Vagina (tissue), 2 donors: ENCODE measurements at regions not wholly inside any gene's neighbourhood (a gene's known extent, or its start where the extent isn't known, plus 50 kb on each side); places are given as distances from the start of the nearest gene placed in this dataset.

Experiments
- DNase-seq, 2 donors: peaks; one replicate each; pipeline ENCODE4 v3.0.0-alpha.2; 2017; ENCODE audit errors: extremely low spot score in 2 of 2
- H3K27ac ChIP-seq: fragments of 200-600 bp; sonication (generic); one replicate; pipeline ENCODE4 v1.5.1; 2019
- H3K27me3 ChIP-seq: fragments of 200-600 bp; sonication (generic); one replicate; pipeline ENCODE4 v1.5.1; 2019
- H3K36me3 ChIP-seq, 2 donors: fragments of 200-600 bp; sonication (generic); one replicate each; pipeline ENCODE4 v1.5.1; 2017 to 2019
- H3K4me1 ChIP-seq: fragments of 200-600 bp; sonication (generic); one replicate; pipeline ENCODE4 v1.5.1; 2019
- H3K4me3 ChIP-seq, 2 donors: fragments of 200-600 bp; sonication (generic); 1 replicate in 1 of 2; 2 replicates in 1 of 2; pipeline ENCODE4 v1.5.1; 2016 to 2019
- H3K9me3 ChIP-seq: fragments of 200-600 bp; sonication (generic); one replicate; pipeline ENCODE4 v1.5.1; 2019
- POLR2A ChIP-seq, 2 donors: fragments of 450-650 bp; IDR thresholded peaks; one replicate each; pipeline ENCODE4 v1.6.1; 2017; ENCODE audit warnings: antibody characterized with exemption in 2 of 2, mild to moderate bottlenecking in 2 of 2, moderate library complexity in 2 of 2
- POLR2AphosphoS5 ChIP-seq, 2 donors: sonication (generic); formaldehyde crosslinking; IDR thresholded peaks; one replicate each; pipeline ENCODE4 v1.9.0; 2017; ENCODE audit warnings: antibody characterized with exemption in 2 of 2, mild to moderate bottlenecking in 2 of 2, low read depth in 1 of 2; ENCODE audit not compliant: insufficient read depth in 1 of 2
- intact Hi-C: fragments of 100-400 bp; cut with DNase I; formaldehyde crosslinking; loops from one replicate; pipeline ENCODE4 v1.15.1; 2023
- TF ChIP-seq, protein P1 (sequence below), 3 experiments: fragments of 450-650 bp in 2 of 3; fragments of 200-600 bp in 1 of 3; sonication (generic) in 1 of 3; IDR thresholded peaks; one replicate each; pipeline ENCODE4 v1.5.1; 2017 to 2019; ENCODE audit warnings: antibody characterized with exemption in 3 of 3, mild to moderate bottlenecking in 2 of 3, moderate library complexity in 2 of 3

DNA sequence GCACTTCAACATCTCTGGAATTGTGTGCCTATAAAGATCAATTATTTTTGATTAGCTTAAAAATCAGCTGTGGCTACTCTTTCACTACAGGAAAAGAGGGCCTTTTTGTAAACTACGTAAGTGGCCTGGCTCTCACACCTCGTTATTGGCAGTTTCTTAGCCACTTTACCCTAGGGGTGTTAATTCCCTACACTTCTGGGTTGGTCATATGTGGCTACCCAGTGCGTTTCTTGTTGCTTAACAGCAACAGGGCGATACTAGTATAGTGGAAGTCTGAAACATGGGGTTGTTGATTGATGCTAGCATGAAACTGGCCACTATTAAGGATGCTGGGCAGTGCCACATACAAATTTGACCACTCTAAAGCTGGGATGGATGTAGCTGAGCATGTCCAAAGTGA lies 174.7 kb upstream of the CDH12 start:
- no peak overlapping the region for H3K4me3 ChIP-seq
- no peak overlapping the region for H3K27ac ChIP-seq
- H3K27me3 ChIP-seq: no peaks in the 10 kb centered on the region
- DNase-seq: no peak
- no peaks in the 10 kb centered on the region for H3K4me1 ChIP-seq
- TF ChIP-seq POLR2A (IDR thresholded peaks at IDR 0.05) (no peak), POLR2AphosphoS5 (IDR thresholded peaks at IDR 0.05; ENCODE audit: insufficient read depth in 1 of 2, low read depth in 1 of 2) (no peak)
- TF ChIP-seq, protein P1, sequence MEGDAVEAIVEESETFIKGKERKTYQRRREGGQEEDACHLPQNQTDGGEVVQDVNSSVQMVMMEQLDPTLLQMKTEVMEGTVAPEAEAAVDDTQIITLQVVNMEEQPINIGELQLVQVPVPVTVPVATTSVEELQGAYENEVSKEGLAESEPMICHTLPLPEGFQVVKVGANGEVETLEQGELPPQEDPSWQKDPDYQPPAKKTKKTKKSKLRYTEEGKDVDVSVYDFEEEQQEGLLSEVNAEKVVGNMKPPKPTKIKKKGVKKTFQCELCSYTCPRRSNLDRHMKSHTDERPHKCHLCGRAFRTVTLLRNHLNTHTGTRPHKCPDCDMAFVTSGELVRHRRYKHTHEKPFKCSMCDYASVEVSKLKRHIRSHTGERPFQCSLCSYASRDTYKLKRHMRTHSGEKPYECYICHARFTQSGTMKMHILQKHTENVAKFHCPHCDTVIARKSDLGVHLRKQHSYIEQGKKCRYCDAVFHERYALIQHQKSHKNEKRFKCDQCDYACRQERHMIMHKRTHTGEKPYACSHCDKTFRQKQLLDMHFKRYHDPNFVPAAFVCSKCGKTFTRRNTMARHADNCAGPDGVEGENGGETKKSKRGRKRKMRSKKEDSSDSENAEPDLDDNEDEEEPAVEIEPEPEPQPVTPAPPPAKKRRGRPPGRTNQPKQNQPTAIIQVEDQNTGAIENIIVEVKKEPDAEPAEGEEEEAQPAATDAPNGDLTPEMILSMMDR (IDR thresholded peaks at IDR 0.05): no peak
- no peaks in the 10 kb centered on the region for H3K36me3 ChIP-seq
- intact Hi-C loops: no loop called here
- no peaks in the 10 kb centered on the region for H3K9me3 ChIP-seq

DNA sequence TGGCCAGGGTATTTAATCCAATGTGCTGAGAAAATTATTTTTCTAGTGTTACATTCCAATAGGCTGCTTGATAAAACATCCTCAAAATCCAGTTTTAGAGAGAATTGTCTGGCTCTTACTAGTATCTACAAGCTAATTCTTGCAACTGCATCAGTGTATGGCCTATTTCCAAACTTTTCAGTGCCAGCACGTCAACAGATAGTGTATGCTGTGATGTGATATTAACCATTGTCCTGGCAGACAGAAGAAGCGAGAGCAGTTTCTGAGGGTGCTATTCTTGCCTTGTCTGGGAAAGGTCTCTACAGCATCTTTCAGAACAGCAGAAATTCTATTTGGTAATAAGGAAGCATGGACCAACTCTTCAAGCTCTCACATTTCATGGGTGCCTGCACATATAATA lies 174.2 kb upstream of the CDH12 start:
- intact Hi-C loops: no loop called here
- TF ChIP-seq POLR2AphosphoS5 (IDR thresholded peaks at IDR 0.05; ENCODE audit: insufficient read depth in 1 of 2, low read depth in 1 of 2) (no peak), POLR2A (IDR thresholded peaks at IDR 0.05) (no peak)
- TF ChIP-seq, protein P1 (IDR thresholded peaks at IDR 0.05): no peak
- Histone ChIP-seq H3K36me3 (no peaks in the 10 kb centered on the region), H3K4me1 (no peaks in the 10 kb centered on the region), H3K27me3 (no peaks in the 10 kb centered on the region), H3K9me3 (no peaks in the 10 kb centered on the region), H3K27ac (no peak overlapping the region), H3K4me3 (no peak overlapping the region)
- DNase-seq: no peak

DNA sequence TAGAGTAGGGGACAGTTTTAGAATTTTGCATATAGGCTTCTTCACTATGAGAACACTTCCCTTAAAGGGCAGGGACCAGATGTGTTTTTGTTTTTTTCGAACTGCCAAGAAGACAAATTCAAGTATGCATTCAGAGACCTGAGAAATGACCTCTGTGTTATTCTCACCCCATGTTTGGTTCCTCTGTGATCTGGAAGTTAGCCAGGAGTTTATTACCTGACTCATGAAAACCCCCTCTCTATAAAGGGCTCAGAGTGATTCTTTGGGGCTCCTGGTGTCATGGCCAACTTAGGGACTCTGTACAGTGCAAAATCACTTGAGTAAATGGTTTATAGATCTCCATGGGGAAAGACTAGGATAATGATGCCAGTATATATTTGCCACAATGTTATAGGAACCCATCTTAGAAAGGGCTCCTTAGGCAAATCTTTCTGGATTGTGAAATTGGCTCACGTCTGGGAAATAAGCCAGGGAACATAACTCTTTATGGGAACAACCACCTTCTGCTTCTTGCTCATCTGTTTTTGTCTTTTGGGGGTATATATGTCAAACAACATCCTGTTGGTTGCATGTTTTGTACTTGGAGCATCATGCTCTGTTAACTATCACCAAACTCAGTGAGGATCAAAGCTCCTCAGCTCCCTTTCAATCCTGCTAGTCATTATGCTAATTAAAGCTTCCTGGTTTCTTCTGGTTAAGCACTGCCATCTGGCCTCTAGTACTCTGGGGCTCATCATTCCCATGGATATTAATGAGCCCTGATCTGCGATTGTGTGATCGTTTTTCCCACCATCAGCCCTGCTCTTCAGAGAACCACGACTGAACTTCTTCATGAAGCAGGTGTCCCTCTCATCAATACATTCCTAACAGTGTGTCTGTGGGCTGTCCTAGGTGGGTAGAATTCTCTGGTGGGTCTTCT lies 173.4 kb upstream of the CDH12 start:
- Histone ChIP-seq H3K4me1 (no peaks in the 10 kb centered on the region), H3K4me3 (no peak overlapping the region), H3K27ac (no peak overlapping the region), H3K36me3 (no peaks in the 10 kb centered on the region), H3K9me3 (no peaks in the 10 kb centered on the region), H3K27me3 (no peaks in the 10 kb centered on the region)
- TF ChIP-seq POLR2A (IDR thresholded peaks at IDR 0.05) (no peak), POLR2AphosphoS5 (IDR thresholded peaks at IDR 0.05; ENCODE audit: insufficient read depth in 1 of 2, low read depth in 1 of 2) (no peak)
- TF ChIP-seq, protein P1 (IDR thresholded peaks at IDR 0.05): no peak
- intact Hi-C loops: no loop called here
- no peak for DNase-seq

DNA sequence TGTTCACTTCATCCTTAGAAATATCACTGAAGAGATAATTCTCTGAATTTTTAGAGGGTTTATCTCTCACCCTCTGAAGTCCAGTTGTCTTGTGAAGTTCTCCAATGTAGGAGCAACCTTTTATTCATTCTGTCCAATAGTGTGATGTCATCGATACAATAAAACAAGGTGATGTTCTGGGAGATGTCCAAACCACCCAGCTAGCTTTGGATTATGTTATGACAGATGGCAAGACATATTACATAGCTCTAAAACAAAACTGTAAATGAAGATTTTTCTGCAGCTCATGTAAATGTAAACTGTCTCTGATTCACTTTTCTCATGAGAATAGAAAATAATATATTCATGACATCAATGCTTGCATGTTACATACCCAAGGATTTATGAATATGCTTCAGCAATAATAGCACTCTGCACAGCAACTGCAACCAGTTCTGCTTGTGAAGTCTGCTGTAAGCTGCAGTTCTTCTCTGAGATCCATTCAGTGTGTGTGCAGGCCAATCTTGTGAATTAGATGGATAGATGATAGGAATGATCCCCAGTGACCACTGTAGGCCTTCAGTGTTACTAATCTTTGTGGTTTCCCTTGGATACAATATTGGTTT lies 172.6 kb upstream of the CDH12 start:
- Histone ChIP-seq H3K36me3 (no peaks in the 10 kb centered on the region), H3K4me3 (no peak overlapping the region), H3K4me1 (no peaks in the 10 kb centered on the region), H3K27me3 (no peaks in the 10 kb centered on the region), H3K27ac (no peak overlapping the region), H3K9me3 (no peaks in the 10 kb centered on the region)
- TF ChIP-seq, protein P1 (IDR thresholded peaks at IDR 0.05): no peak
- no peak for TF ChIP-seq POLR2AphosphoS5 (IDR thresholded peaks at IDR 0.05; ENCODE audit: insufficient read depth in 1 of 2, low read depth in 1 of 2)
- TF ChIP-seq POLR2A (IDR thresholded peaks at IDR 0.05): no peak
- intact Hi-C loops: no loop called here
- DNase-seq: no peak

DNA sequence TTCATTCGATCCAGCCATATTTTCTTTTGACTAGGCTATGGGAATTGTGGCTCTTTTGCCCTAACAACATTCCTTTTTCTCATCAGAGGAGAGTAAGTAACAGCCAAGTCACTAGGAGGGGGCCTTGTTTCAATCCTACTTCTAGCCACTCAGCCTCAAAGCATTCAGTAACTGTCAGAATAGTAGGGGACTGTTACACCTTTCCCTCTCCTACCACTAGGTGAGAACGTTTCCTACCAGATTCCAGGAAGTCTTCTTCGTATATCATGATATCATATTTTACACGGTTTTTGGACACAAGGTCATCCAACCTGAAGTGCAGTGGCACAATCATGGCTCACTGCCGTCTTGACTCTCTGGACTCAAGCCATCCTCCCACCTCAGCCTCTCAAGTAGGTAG lies 171.3 kb upstream of the CDH12 start:
- DNase-seq: no peak
- Histone ChIP-seq H3K27me3 (no peaks in the 10 kb centered on the region), H3K9me3 (no peaks in the 10 kb centered on the region), H3K36me3 (no peaks in the 10 kb centered on the region), H3K4me3 (no peak overlapping the region), H3K27ac (no peak overlapping the region), H3K4me1 (no peaks in the 10 kb centered on the region)
- intact Hi-C loops: no loop called here
- TF ChIP-seq POLR2A (IDR thresholded peaks at IDR 0.05) (no peak), POLR2AphosphoS5 (IDR thresholded peaks at IDR 0.05; ENCODE audit: insufficient read depth in 1 of 2, low read depth in 1 of 2) (no peak)
- TF ChIP-seq, protein P1 (IDR thresholded peaks at IDR 0.05): no peak
